ENCODE measurements at regions not wholly inside any gene's neighbourhood (a gene's known extent, or its start where the extent isn't known, plus 50 kb on each side); places are given as distances from the start of the nearest gene placed in this dataset.

- WGBS, 3 donors: 90 to 92% (median 91%) methylated on average over 2 of the region's 2 CpGs
- intact Hi-C loops (cut with DNase I): no loop called here
- no peaks in the 10 kb centered on the region for H3K4me1 ChIP-seq (ENCODE audit: insufficient read depth)
- no peaks in the 10 kb centered on the region for H3K36me3 ChIP-seq
- H3K4me3 ChIP-seq: no peak overlapping the region
- no peak for DNase-seq
- TF ChIP-seq POLR2A (IDR thresholded peaks at IDR 0.05) (no peak), CTCF (IDR thresholded peaks at IDR 0.05) (no peak), EP300 (IDR thresholded peaks at IDR 0.05) (no peak)
- no peaks in the 10 kb centered on the region for H3K9me3 ChIP-seq
- no peak overlapping the region for H3K27ac ChIP-seq
- H3K27me3 ChIP-seq: no peaks in the 10 kb centered on the region
These were observed 1528.0 kb downstream of the TECRL start for GRCh38 chr4:62881210-62881609.

- Histone ChIP-seq H3K4me1 (ENCODE audit: insufficient read depth) (no peaks in the 10 kb centered on the region), H3K27me3 (no peaks in the 10 kb centered on the region), H3K9me3 (no peaks in the 10 kb centered on the region), H3K4me3 (no peak overlapping the region), H3K36me3 (no peaks in the 10 kb centered on the region), H3K27ac (no peak overlapping the region)
- no peak for TF ChIP-seq EP300 (IDR thresholded peaks at IDR 0.05)
- TF ChIP-seq CTCF (IDR thresholded peaks at IDR 0.05): no peak
- no peak for TF ChIP-seq POLR2A (IDR thresholded peaks at IDR 0.05)
- 90 to 93% (median 91%) methylated on average over 3 of the region's 3 CpGs for WGBS, 3 donors
- no peak for DNase-seq
- intact Hi-C loops (cut with DNase I): no loop called here
These were observed 1536.4 kb downstream of the TECRL start for GRCh38 chr4:62872856-62873255.

- Histone ChIP-seq H3K4me1 (ENCODE audit: insufficient read depth) (no peaks in the 10 kb centered on the region), H3K27ac (no peak overlapping the region), H3K9me3 (no peaks in the 10 kb centered on the region), H3K36me3 (no peaks in the 10 kb centered on the region), H3K27me3 (no peaks in the 10 kb centered on the region), H3K4me3 (no peak overlapping the region)
- 75 to 83% (median 82%) methylated on average over 1 of the region's 1 CpG for WGBS, 3 donors
- TF ChIP-seq EP300 (IDR thresholded peaks at IDR 0.05) (no peak), CTCF (IDR thresholded peaks at IDR 0.05) (no peak), POLR2A (IDR thresholded peaks at IDR 0.05) (no peak)
- DNase-seq: no peak
- intact Hi-C loops (cut with DNase I): no loop called here
These were observed 1538.2 kb downstream of the TECRL start for GRCh38 chr4:62871078-62871477.

- no peaks in the 10 kb centered on the region for H3K9me3 ChIP-seq
- H3K27ac ChIP-seq: no peak overlapping the region
- intact Hi-C loops (cut with DNase I): no loop called here
- no peaks in the 10 kb centered on the region for H3K4me1 ChIP-seq (ENCODE audit: insufficient read depth)
- no peaks in the 10 kb centered on the region for H3K27me3 ChIP-seq
- H3K4me3 ChIP-seq: no peak overlapping the region
- DNase-seq: no peak
- H3K36me3 ChIP-seq: no peaks in the 10 kb centered on the region
- TF ChIP-seq POLR2A (IDR thresholded peaks at IDR 0.05) (no peak), CTCF (IDR thresholded peaks at IDR 0.05) (no peak), EP300 (IDR thresholded peaks at IDR 0.05) (no peak)
- WGBS, 3 donors: 72 to 78% (median 73%) methylated on average over 3 of the region's 3 CpGs
These were observed 1538.8 kb downstream of the TECRL start for GRCh38 chr4:62870451-62870850.

GRCh38 chr4:62865261-62865660 is 1544.0 kb downstream of the TECRL start:
- TF ChIP-seq EP300 (IDR thresholded peaks at IDR 0.05) (no peak), POLR2A (IDR thresholded peaks at IDR 0.05) (no peak), CTCF (IDR thresholded peaks at IDR 0.05) (no peak)
- H3K4me3 ChIP-seq: no peak overlapping the region
- no peaks in the 10 kb centered on the region for H3K4me1 ChIP-seq (ENCODE audit: insufficient read depth)
- no peaks in the 10 kb centered on the region for H3K27me3 ChIP-seq
- intact Hi-C loops (cut with DNase I): no loop called here
- 86 to 90% (median 88%) methylated on average over 3 of the region's 3 CpGs for WGBS, 3 donors
- no peaks in the 10 kb centered on the region for H3K36me3 ChIP-seq
- H3K9me3 ChIP-seq: no peaks in the 10 kb centered on the region
- DNase-seq: no peak
- H3K27ac ChIP-seq: no peak overlapping the region

All from ovary (tissue), 7 donors.